ENCODE measurements at regions not wholly inside any gene's neighbourhood (a gene's known extent, or its start where the extent isn't known, plus 50 kb on each side); places are given as distances from the start of the nearest gene placed in this dataset.

- H3K9me3 Mint-ChIP-seq = no peaks in the 10 kb centered on the region
- no peak for TF ChIP-seq CTCF (IDR thresholded peaks at IDR 0.05)
- no peak overlapping the region for H3K27ac Mint-ChIP-seq
- no peaks in the 10 kb centered on the region for H3K36me3 Mint-ChIP-seq (ENCODE audit: low read depth)
- DNase-seq (no peak), ATAC-seq (ENCODE audit: low read depth) (no peak)
- H3K27me3 Mint-ChIP-seq = no peaks in the 10 kb centered on the region
- H3K4me3 Mint-ChIP-seq = no peak overlapping the region
- POLR2A ChIA-PET = interaction anchor here (1.1 kb wide), 1 partner anchor 13 kb away, joined by 3 read pairs; no protein-coding TSS in a partner anchor
- peaks cover 17% of the 10 kb centered on the region for H3K4me1 Mint-ChIP-seq
- intact Hi-C loops (cut with micrococcal nuclease) = loop anchor here (1.0 kb wide), 1 partner anchor 162 kb away; no protein-coding TSS in a partner anchor
- CTCF ChIA-PET = interaction anchor here (0.7 to 2.7 kb wide), 4 partner anchors 10 to 1168 kb away, joined by 3 to 9 read pairs (median 6); no protein-coding TSS in a partner anchor
Observed at GRCh38 chr11:109865548-109866186, 227.5 kb upstream of the ZC3H12C start.

DNA sequence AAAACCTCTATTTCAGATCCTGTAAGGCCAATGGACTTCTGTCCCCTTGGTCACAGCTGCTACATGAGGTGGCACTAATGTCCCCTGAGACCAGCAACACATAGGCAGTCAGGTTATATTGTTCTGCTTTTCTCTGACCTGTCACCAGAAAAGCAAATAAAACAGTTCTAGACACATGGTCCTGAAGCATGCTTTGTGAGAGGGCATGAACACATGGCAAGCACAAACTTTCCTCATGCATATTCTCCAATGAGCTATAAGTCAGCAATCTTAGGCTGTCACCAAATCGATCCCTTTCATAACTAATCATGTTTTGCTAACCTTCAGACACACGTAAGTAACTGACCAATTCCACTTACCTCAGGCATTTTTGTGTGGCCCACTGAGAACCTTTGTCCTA is 225.4 kb upstream of the ZC3H12C start:
- ATAC-seq (ENCODE audit: low read depth) (no peak), DNase-seq (no peak)
- Mint-ChIP-seq H3K4me3 (no peak overlapping the region), H3K9me3 (peaks cover 3% of the 10 kb centered on the region), H3K27ac (no peak overlapping the region), H3K4me1 (peaks cover 17% of the 10 kb centered on the region), H3K27me3 (no peaks in the 10 kb centered on the region), H3K36me3 (ENCODE audit: low read depth) (no peaks in the 10 kb centered on the region)
- ChIA-PET CTCF (no interaction called here), POLR2A (interaction anchor here (0.8 kb wide), 1 partner anchor 1170 kb away, joined by 4 read pairs; no protein-coding TSS in a partner anchor)
- intact Hi-C loops (cut with micrococcal nuclease) = no loop called here
- no peak for TF ChIP-seq CTCF (IDR thresholded peaks at IDR 0.05)

GRCh38 chr11:109869536-109869935 is 223.7 kb upstream of the ZC3H12C start:
- H3K36me3 Mint-ChIP-seq (ENCODE audit: low read depth) = no peaks in the 10 kb centered on the region
- no peak overlapping the region for H3K4me3 Mint-ChIP-seq
- ChIA-PET POLR2A (no interaction called here), CTCF (no interaction called here)
- ATAC-seq (ENCODE audit: low read depth) = no peak
- peaks cover 4% of the 10 kb centered on the region for H3K9me3 Mint-ChIP-seq
- H3K4me1 Mint-ChIP-seq = peaks cover 8% of the 10 kb centered on the region
- H3K27me3 Mint-ChIP-seq = no peaks in the 10 kb centered on the region
- no peak for TF ChIP-seq CTCF (IDR thresholded peaks at IDR 0.05)
- no peak for DNase-seq
- intact Hi-C loops (cut with micrococcal nuclease) = no loop called here
- no peak overlapping the region for H3K27ac Mint-ChIP-seq

DNA sequence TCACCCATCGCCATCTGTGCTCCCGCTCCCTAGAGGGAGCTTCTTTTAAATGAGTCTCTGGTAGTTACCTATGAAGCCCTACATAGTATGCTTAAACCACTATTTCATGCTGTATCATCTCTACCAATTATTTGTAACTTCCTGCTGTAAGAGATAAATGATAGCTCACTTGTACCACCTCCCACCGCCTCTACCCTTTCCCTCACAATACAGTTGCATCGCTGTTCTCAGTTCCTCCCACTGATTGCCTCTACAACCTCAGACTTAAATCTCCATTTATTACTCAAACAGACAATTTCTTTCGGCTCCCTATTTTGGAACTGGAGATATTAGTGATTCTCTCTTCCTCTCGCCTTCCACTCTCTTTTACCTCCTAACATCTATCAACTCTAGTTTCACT is 222.9 kb upstream of the ZC3H12C start:
- peaks cover 2% of the 10 kb centered on the region for H3K4me1 Mint-ChIP-seq
- TF ChIP-seq CTCF (IDR thresholded peaks at IDR 0.05) = no peak

GRCh38 chr11:109877043-109877442 is 216.1 kb upstream of the ZC3H12C start:
- DNase-seq (no peak), ATAC-seq (ENCODE audit: low read depth) (no peak)
- no peak for TF ChIP-seq CTCF (IDR thresholded peaks at IDR 0.05)
- no peaks in the 10 kb centered on the region for H3K4me1 Mint-ChIP-seq
- H3K9me3 Mint-ChIP-seq = peaks cover 4% of the 10 kb centered on the region
- POLR2A ChIA-PET = no interaction called here
- no peak overlapping the region for H3K27ac Mint-ChIP-seq
- CTCF ChIA-PET = no interaction called here
- H3K4me3 Mint-ChIP-seq = no peak overlapping the region
- intact Hi-C loops (cut with micrococcal nuclease) = no loop called here
- peaks cover 3% of the 10 kb centered on the region for H3K27me3 Mint-ChIP-seq
- no peaks in the 10 kb centered on the region for H3K36me3 Mint-ChIP-seq (ENCODE audit: low read depth)

More for the DNA sequence above, 222.9 kb upstream of the ZC3H12C start:
- no peaks in the 10 kb centered on the region for H3K27me3 Mint-ChIP-seq
- H3K27ac Mint-ChIP-seq = no peak overlapping the region
- intact Hi-C loops (cut with micrococcal nuclease) = no loop called here
- H3K4me3 Mint-ChIP-seq = no peak overlapping the region
- no peaks in the 10 kb centered on the region for H3K36me3 Mint-ChIP-seq (ENCODE audit: low read depth)
- DNase-seq (no peak), ATAC-seq (ENCODE audit: low read depth) (no peak)
- ChIA-PET CTCF (no interaction called here), POLR2A (no interaction called here)
- peaks cover 4% of the 10 kb centered on the region for H3K9me3 Mint-ChIP-seq
